Esophagus mucosa (tissue), 1 donor: ENCODE measurements at regions not wholly inside any gene's neighbourhood (a gene's known extent, or its start where the extent isn't known, plus 50 kb on each side); places are given as distances from the start of the nearest gene placed in this dataset.

Experiments used
- ATAC-seq: fragments of 200-7000 bp; cut with Tn5 transposase; one replicate; pipeline ENCODE4 v1.9.1; 2020
- donor health status: DM: yes; HTN: yes; CAD: no.

DNA sequence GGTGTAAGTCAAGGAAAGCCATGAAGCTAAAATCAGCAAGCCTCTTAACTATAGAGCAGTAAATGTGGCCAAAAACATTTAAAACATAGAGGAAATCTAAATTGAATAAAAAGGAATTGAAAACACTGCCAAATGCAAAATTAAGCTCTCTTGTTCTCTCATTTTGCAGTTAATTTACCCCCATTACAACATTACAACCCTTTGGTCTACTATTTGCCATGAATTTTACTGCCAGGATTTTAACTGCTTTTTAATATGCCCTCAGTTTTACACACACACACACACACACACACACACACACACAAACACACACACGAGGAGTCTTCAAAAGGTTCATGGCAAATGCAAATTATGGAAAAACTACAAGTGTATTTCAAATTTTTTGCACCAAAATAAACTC lies 91.4 kb upstream of the ACO1 start:
- no peak for ATAC-seq

DNA sequence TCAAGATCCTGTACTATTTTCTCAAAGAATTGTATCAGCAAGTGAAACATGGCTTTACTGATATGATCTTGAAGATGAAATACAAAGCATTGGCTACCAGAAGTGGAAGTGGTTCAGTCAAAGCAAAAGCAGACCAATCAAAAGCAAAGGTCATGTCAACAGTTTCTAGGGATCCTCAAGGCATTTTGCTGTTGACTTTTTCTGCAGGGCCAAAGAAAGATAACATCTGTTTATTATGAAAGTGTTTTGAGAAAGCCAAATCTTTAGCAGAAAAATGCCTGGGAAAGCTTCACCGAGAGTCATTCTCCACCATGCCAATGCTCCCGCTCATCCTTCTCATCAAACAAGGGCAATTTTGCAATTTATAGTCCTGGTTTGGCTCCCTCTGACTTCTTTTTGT lies 90.3 kb upstream of the ACO1 start:
- no peak for ATAC-seq

DNA sequence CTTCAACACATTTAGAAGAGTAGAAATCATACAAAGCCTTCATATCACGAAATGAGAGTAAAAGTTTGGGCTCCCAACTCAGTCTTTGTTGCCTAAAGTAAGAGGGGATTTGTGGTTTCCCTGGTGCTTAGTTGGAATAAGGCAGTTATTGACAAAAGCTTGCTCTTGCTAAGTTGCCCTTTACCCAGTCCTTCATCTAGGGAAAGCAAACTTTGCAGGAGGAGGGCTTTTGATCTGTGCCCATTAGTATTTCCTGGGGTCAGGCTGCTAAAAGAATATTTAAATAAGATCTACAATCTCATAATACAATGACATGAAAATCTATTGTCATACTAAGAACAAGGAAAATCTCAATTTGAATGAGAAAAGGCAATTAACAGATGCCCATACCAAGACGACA lies 84.1 kb upstream of the ACO1 start:
- ATAC-seq, result no peak

DNA sequence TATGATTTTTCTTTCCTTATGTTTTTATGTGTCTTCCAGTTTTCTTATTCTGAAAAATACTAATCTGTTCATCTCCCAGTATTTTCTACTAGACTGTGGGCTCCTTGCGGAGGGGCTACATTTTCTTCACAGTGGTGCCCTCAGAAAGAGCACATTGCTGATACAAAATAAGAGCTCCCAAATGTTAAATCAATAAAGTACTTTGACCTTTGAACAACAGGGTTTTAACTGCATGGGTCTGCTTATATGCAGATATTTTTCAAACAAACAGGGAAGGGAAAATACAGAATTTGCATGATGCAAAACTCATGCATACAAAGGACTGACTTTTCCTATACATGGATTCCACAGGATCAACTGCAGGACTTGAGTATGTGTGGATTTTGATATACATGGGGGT lies 79.9 kb upstream of the ACO1 start:
- ATAC-seq, result no peak

DNA sequence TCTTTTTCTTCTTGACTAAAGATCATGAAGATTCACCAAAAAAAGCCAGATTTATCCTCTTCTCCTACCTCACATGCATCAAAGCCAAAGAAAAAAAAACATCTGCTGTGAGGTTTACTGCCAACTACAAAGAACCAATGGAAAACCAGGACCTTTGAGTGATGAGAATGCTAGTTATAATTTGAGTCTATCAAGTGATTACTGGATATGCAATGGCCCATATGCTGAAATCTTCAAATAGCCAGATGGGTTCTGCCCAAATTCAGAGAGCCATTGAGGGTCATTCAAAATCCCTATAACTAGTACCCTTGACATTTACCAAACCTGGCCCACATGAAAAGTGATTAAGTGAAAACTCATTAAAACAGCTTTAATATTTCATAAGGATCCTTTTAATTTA lies 78.4 kb upstream of the ACO1 start:
- no peak for ATAC-seq

DNA sequence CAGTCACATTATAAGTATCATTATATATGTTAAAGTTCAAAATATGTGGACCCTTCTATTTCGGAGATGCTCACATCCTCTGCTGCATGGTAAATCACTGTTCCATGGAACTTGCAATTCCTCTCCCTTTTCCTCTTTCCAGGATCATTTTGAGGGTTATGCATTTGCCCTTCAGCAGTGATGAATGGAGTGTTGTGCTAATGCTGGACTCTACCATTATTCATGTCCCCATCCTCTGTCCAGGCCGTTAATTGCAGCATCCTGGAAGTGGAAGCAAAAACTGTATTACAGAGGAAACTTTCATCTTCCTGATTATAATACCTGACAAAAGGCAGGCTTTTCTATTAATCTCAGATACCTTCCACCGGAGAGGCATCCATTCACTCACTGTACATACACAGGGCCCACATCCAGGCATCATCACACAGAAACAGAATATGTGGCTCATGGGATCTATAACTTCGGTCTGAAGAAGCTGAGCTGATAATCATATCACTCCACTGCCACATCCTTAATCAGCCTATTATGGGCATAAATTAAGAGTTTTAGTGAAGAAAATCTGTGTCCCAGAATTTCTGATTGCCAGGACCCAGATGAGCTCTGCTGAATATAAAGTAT lies 65.0 kb upstream of the ACO1 start:
- no peak for ATAC-seq

DNA sequence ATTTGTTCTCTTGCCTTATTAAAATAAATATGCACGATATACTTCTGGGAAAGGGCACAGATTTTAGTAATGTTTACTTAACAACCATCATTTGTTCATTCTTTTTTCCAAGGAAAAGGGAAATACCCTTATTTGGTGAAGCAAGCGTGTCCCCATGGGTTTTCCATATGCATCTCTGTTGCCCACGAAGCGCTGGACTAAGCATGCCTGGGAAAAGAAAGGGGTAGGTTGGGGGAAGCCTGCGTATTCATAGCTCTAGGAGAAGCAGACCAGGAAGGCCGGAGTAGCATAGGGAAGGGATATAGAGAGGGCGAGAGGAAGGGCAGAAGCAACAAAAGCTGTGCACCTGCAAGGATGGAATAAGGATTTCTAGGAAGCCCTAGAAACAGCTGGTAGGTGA lies 61.8 kb upstream of the ACO1 start:
- ATAC-seq, result no peak

DNA sequence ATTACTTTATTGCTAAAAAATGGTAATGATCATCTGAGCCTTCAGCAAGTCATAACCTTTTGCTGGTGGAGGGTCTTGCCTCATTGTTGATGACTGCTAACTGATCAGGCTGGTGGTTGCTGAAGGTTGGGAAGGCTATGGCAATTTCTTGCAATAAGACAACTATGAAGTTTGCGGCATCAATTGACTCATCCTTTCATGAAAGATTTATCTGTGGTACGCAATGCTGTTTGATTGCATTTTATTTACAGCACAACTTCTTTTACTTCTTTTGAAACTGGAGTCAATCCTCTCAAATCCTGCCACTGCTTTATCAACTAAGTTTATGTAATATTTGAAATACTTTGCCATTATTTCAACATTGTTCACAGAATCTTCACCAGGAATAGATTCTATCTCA lies 58.3 kb upstream of the ACO1 start:
- no peak for ATAC-seq

DNA sequence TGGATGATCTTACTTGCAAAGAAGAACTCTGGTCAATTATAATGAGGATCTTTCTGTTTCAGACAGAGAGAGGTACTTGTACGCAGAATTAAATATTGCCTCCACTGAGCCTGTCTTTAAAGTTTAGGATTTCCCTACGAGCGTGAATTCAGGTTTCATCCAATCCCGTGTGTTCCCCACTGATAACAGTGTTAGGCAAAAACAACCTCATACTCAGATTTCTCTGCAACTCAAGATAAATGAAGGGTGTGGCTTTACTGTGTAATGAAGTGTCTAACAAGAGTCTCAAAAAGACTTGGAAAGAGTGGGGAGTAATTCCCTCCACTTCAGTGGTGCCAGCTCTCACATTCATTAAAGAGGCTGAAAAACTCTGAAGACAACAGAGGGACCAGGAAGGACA lies 53.2 kb upstream of the ACO1 start:
- ATAC-seq, result no peak

DNA sequence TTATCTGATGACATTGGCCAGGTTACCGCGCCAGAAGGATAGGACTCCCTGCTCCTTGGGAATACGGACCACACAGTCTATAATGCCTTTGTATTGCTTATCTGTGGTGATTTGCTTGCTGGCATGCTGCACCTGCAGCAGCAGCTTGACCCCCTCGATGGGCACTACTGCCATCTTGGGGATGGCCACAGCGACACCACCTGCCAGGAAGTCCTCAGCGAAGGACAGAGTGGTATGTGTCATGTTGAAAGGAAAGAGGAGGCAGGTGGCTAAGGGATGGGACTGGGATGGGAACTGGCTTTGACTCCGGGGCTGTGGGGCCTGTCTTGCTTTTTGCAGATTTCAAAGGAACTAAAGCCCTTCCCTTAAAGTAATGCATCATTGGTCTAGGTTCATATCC lies 50.3 kb upstream of the ACO1 start:
- no peak for ATAC-seq
